CD4-positive, alpha-beta T cell (primary cell): ENCODE measurements at regions not wholly inside any gene's neighbourhood (a gene's known extent, or its start where the extent isn't known, plus 50 kb on each side); places are given as distances from the start of the nearest gene placed in this dataset.
A peak's percentile ranks its signal among the peaks of the same experiment; 100 is the strongest.

ENCODE experiments used
- ATAC-seq: fragments of 200-7000 bp; cut with Tn5 transposase; one replicate; pipeline ENCODE4 v1.10.0; 2022; ENCODE audit warnings: mild to moderate bottlenecking; ENCODE audit not compliant: poor library complexity
- CTCF ChIA-PET: fragments of 350-600 bp; sonication (Branson Sonifier 250); formaldehyde crosslinking; loops from one replicate; lab custom pipeline; 2021; ENCODE audit warnings: antibody characterized with exemption, inconsistent platforms; lab: Charles Lee
- POLR2A ChIA-PET: fragments of 350-600 bp; sonication (Branson Sonifier 250); formaldehyde crosslinking; loops from one replicate; lab custom pipeline; 2021; ENCODE audit warnings: antibody characterized with exemption, inconsistent platforms; lab: Charles Lee
- DNase-seq, 14 experiments: peaks; one replicate each; pipeline ENCODE4 v3.0.0-alpha.2; 2013 to 2020; ENCODE audit warnings: mixed read lengths in 2 of 14
- H3K27ac ChIP-seq, 2 donors: one replicate each; pipeline versions ENCODE4 v1.5.1 to v1.7.0; 2013; ENCODE audit warnings: low read length in 2 of 2, low read depth in 1 of 2, mild to moderate bottlenecking in 1 of 2
- H3K27me3 ChIP-seq, 2 experiments: 1 replicate in 1 of 2; 2 replicates in 1 of 2; pipeline versions ENCODE4 v1.6.1 to v1.7.0; 2013; ENCODE audit warnings: low read length in 2 of 2, control low read depth in 1 of 2, mild to moderate bottlenecking in 1 of 2, moderate library complexity in 1 of 2; ENCODE audit not compliant: insufficient read depth in 2 of 2, control insufficient read depth in 1 of 2
- H3K36me3 ChIP-seq: one replicate; pipeline ENCODE4 v1.6.1; 2013; ENCODE audit warnings: low read length, control low read depth; ENCODE audit not compliant: insufficient read depth
- H3K4me1 ChIP-seq: one replicate; pipeline ENCODE4 v1.6.1; 2013; ENCODE audit warnings: low read length, control low read depth; ENCODE audit not compliant: insufficient read depth
- H3K4me3 ChIP-seq: one replicate; pipeline ENCODE4 v1.5.1; 2013; ENCODE audit warnings: mild to moderate bottlenecking, low read length, moderate library complexity
- H3K9me3 ChIP-seq, 2 experiments: 1 replicate in 1 of 2; 2 replicates in 1 of 2; pipeline versions ENCODE4 v1.6.1 to v1.7.0; 2013; ENCODE audit warnings: low read length in 2 of 2, mild to moderate bottlenecking in 2 of 2, control low read depth in 1 of 2, moderate library complexity in 1 of 2; ENCODE audit not compliant: control insufficient read depth in 1 of 2, insufficient read depth in 1 of 2
- H3K27ac Mint-ChIP-seq: one replicate; pipeline ENCODE4 v1.8.0; 2020; ENCODE audit warnings: mixed read lengths
- H3K27me3 Mint-ChIP-seq: one replicate; pipeline ENCODE4 v1.8.0; 2021; ENCODE audit warnings: mixed read lengths
- H3K36me3 Mint-ChIP-seq: one replicate; pipeline ENCODE4 v1.8.0; 2021; ENCODE audit warnings: low read depth, mixed read lengths
- H3K4me1 Mint-ChIP-seq: one replicate; pipeline ENCODE4 v1.8.0; 2021; ENCODE audit warnings: low read depth, mixed read lengths
- H3K4me3 Mint-ChIP-seq: one replicate; pipeline ENCODE4 v1.8.0; 2020; ENCODE audit warnings: mild to moderate bottlenecking, mixed read lengths
- H3K9me3 Mint-ChIP-seq: one replicate; pipeline ENCODE4 v1.8.0; 2020; ENCODE audit warnings: mixed read lengths
- CTCF ChIP-seq: fragments of 200-600 bp; IDR thresholded peaks from one replicate; pipeline ENCODE4 v1.8.0; 2022; ENCODE audit warnings: antibody characterized with exemption, mild to moderate bottlenecking
- intact Hi-C, 2 experiments: fragments of 100-400 bp; cut with DNase I in 1 of 2; cut with micrococcal nuclease in 1 of 2; formaldehyde crosslinking; loops; one replicate each; pipeline versions ENCODE4 v1.15.1 to v1.9.0; 2023 to 2025; cut with DNase I, micrococcal nuclease

- intact Hi-C loops, result loop anchor here in 1 of 2 experiments (10.0 kb wide), 1 partner anchor 858 kb away; the partner anchor contains the start of gene B3GALT2
- Mint-ChIP-seq H3K27ac (no peak overlapping the region), H3K9me3 (peaks cover 2% of the 10 kb centered on the region), H3K27me3 (no peaks in the 10 kb centered on the region), H3K36me3 (no peaks in the 10 kb centered on the region), H3K4me3 (no peak overlapping the region), H3K4me1 (peaks cover 54% of the 10 kb centered on the region)
- Histone ChIP-seq H3K27me3 (no peaks in the 10 kb centered on the region), H3K9me3 (no peaks in the 10 kb centered on the region), H3K27ac (no peak overlapping the region), H3K4me3 (no peak overlapping the region), H3K36me3 (no peaks in the 10 kb centered on the region), H3K4me1 (peaks cover 6% of the 10 kb centered on the region)
- ATAC-seq (no peak), DNase-seq (no peak)
- CTCF ChIA-PET, result no interaction called here
- TF ChIP-seq CTCF, result no peak
- POLR2A ChIA-PET, result no interaction called here
Observed at GRCh38 chr1:194042736-194043135, 856.3 kb upstream of the B3GALT2 start.

- no peaks in the 10 kb centered on the region for H3K36me3 Mint-ChIP-seq
- Histone ChIP-seq H3K4me3 (no peak overlapping the region), H3K36me3 (no peaks in the 10 kb centered on the region), H3K27ac (no peak overlapping the region), H3K9me3 (peaks cover 0 to 5% of the 10 kb centered on the region in 2 experiments), H3K27me3 (no peaks in the 10 kb centered on the region), H3K4me1 (peaks cover 6% of the 10 kb centered on the region)
- ChIA-PET CTCF (no interaction called here), POLR2A (interaction anchor here (0.9 to 1.1 kb wide), 2 partner anchors 16 to 17 kb away, joined by 3 read pairs; no protein-coding TSS in a partner anchor)
- intact Hi-C loops, result loop anchor here in 1 of 2 experiments (10.0 kb wide), 1 partner anchor 856 kb away; the partner anchor contains the start of gene B3GALT2
- no peaks in the 10 kb centered on the region for H3K27me3 Mint-ChIP-seq
- peaks cover 48% of the 10 kb centered on the region for H3K4me1 Mint-ChIP-seq
- no peak overlapping the region for H3K4me3 Mint-ChIP-seq
- H3K9me3 Mint-ChIP-seq, result peaks cover 2% of the 10 kb centered on the region
- ATAC-seq (no peak), DNase-seq (no peak)
- no peak for TF ChIP-seq CTCF
- no peak overlapping the region for H3K27ac Mint-ChIP-seq
Observed at GRCh38 chr1:194040496-194040895, 854.1 kb upstream of the B3GALT2 start.

GRCh38 chr1:194039578-194039977 is 853.2 kb upstream of the B3GALT2 start:
- ChIA-PET CTCF (no interaction called here), POLR2A (interaction anchor here (1.1 kb wide), 1 partner anchor 17 kb away, joined by 3 read pairs; no protein-coding TSS in a partner anchor)
- Mint-ChIP-seq H3K4me1 (peaks cover 39% of the 10 kb centered on the region), H3K9me3 (peaks cover 5% of the 10 kb centered on the region), H3K27ac (no peak overlapping the region), H3K36me3 (no peaks in the 10 kb centered on the region), H3K27me3 (no peaks in the 10 kb centered on the region), H3K4me3 (peak overlapping the region; percentile 59)
- no peak for TF ChIP-seq CTCF
- peak; percentile 61 for ATAC-seq
- intact Hi-C loops, result no loop called here
- H3K36me3 ChIP-seq, result no peaks in the 10 kb centered on the region
- H3K4me3 ChIP-seq, result peak overlapping the region; percentile 2
- peaks cover under 1% of the 10 kb centered on the region for H3K4me1 ChIP-seq
- H3K27me3 ChIP-seq, result no peaks in the 10 kb centered on the region
- no peak overlapping the region for H3K27ac ChIP-seq
- peak in 1 of 14 experiments; percentile 41 for DNase-seq
- peaks cover 0 to 5% of the 10 kb centered on the region in 2 experiments for H3K9me3 ChIP-seq
